ENCODE measurements at regions not wholly inside any gene's neighbourhood (a gene's known extent, or its start where the extent isn't known, plus 50 kb on each side); places are given as distances from the start of the nearest gene placed in this dataset.
"Not testable (repeated sequence)": the region's sequence is repeated elsewhere in the genome, so short reads cannot be mapped to it uniquely, and the experiment has no call there.

- DNase-seq (ENCODE audit: low read depth): no peak
Observed at GRCh38 chr12:131575371-131575770, 135.5 kb upstream of the SFSWAP start.

GRCh38 chr12:131576734-131577133 lies 134.2 kb upstream of the SFSWAP start:
- not testable (repeated sequence) for DNase-seq (ENCODE audit: low read depth)

DNA sequence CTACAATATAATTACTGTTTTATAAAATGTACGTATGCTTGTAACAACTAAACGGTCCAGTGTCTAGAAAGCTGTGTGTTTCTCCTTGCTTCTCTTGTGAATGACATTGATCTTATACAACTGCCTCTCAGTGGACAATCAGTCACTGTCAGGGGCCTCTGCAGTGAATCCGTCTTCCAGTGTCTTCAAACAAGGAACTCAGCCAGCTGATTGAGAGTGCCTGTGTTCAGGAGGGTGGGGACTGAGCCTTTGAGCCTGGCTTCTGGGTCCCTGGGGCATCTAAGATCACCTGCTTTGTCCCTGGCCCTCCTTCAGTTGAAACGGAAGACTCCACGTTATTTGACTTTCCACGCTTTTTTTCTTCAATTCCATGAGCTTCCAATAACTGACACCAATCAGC lies 133.1 kb upstream of the SFSWAP start:
- DNase-seq (ENCODE audit: low read depth): no peak

GRCh38 chr12:131578828-131579470 lies 131.9 kb upstream of the SFSWAP start:
- no peak for DNase-seq (ENCODE audit: low read depth)

DNA sequence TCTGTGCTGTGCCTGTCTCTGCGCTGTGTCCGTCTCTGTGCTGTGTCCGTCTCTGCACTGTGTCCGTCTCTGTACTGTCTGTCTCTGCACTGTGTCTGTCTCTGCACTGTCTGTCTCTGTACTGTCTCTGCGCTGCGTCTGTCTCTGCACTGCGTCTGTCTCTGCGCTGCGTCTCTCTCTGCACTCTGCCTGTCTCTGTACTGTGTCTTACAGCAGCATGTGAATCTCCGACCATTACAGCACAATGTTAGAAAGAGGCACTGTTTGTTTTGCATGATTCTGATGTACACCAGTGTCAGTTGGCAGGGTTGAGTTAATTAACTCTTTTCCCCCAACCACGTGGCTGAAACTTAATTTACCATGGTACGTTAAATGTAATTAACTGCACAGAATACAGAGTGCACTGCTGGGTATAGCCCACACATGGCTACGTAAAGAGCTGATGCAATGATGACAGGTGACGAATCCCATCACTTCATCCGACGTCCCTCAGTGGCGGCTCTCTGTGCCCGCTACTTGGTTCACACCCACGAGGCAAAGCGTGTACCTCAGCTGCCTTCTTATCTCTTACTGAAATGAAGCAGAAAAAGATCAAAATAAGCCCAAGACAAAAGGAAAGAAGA lies 127.7 kb upstream of the SFSWAP start:
- no peak for DNase-seq (ENCODE audit: low read depth)

DNA sequence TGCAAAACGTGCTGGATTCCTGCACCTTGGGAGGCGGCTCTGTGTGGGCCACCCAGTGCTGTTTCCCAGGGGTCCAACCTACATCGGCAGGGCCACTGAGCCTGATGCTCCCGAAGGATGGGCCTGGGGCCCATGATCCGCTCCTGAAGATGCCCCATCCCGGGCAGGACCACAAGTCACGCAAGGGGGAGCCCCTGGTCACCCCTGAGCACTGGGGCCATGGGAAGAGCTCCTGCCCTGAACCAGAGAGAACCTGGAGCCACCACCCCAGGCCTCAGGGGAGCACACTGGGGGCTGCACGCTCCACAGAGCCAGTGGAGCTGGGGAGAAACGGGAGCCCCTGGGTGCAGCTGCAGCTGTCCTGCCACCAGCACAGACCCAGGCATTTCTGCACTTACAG lies 124.6 kb upstream of the SFSWAP start:
- no peak for DNase-seq (ENCODE audit: low read depth)

DNA sequence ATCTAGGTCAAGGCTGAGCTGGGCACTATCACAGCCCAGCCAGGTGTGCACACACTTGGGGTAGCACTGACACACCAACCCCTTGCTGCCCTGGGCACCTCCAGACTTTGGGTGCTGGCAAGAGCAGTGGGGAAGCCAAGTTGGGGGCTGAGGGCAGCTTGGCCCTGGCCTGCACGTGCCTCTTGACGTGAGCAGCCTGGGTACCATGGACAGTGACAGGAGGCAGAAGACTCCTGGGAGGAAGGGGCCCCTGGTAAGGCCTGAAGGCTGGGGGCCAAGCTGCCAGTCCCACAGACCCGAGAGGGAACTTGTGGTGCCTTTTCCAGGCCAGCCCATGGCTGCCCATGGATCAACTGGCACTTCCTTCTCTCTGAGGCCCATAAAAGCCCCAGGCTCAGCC lies 124.1 kb upstream of the SFSWAP start:
- no peak for DNase-seq (ENCODE audit: low read depth)

DNA sequence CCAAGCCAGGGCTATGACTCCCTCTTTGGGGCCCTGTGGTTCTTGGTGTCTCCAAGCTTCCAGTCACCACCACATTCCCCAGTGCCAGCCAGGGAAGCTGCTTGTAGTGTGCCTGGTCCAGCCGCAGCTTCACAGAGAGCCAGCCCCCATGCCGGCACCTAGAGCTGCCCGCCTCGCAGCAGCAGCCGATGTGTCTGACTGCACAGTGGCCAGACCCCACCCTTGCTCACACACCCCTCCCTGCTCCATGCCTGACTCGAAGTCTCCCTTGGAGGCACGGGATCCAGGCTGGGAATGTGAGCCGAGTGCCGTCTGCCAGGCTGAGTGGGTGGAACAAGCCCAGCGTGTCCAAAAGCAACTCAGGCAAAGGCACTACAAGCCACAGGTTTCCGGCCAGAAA lies 123.3 kb upstream of the SFSWAP start:
- DNase-seq (ENCODE audit: low read depth): no peak

DNA sequence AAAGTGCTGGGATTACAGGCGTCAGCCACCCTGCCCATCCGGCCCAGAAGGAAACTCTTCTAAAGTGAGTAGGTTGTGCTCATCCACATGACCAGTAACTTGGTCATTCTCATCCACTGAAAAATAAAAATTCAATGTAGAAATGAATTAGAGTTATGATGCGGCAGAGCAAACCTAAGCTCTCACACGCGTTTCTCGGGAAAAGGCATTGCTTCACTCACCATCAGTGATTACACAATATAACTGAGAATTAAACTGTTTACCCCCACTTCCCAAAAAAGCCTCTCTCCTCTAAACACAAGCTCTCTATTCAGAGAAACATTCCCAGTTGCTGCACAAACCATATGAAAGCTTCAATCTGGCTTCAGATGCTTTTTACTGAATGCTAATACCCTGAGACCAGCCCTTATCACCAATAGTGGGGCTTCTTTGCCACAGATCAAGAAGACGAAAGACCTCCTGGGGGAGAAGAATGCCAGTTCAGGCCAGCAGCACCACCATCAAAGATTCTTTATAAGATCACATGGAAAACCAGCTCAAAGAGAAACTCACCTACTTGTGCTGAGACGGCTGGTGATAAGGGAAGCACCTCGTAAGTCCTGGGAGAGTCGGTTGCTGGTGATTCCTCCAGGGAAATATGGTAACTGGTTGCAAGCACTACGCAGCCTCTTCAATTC lies 121.5 kb upstream of the SFSWAP start:
- DNase-seq (ENCODE audit: low read depth): no peak

DNA sequence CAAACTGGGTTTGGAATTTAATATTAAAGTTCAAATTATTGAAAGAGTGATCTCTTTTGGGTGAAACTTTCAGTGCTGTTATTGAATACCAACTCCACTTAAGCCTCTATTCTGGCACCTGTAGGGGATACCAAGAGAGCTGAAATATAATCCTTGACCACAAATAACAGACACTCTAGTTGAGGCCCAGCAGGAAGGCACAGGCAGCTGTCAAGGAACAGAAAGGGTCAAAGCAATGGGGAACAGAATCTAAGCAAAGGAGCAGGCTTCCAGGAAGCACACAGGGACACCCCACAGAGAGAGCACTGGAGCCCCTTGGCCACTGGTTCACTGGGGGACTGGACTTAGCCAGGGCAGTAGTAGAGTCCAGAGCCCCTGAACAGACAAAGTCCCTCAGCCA lies 120.9 kb upstream of the SFSWAP start:
- no peak for DNase-seq (ENCODE audit: low read depth)

DNA sequence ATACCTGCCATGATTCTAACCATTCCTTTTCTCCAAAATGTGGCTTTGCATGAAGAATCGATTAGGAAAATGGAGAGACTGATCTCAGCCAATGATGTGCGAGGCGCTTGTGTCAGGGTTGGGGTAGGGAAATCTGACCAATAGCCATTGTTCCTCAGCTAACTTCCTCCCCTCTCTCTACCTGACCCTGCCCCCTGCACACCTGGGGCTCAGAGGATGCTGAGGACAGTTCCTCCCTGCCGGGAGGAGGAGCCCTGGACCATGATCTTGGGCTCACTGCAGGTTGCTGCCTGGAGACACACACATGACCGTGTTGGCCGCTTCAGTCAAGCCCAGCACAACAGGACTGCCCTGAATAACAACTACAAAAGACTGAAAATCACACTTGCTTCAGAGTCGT lies 119.8 kb upstream of the SFSWAP start:
- no peak for DNase-seq (ENCODE audit: low read depth)

- no peak for DNase-seq (ENCODE audit: low read depth)
Observed at GRCh38 chr12:131591714-131592709, 118.9 kb upstream of the SFSWAP start.

DNA sequence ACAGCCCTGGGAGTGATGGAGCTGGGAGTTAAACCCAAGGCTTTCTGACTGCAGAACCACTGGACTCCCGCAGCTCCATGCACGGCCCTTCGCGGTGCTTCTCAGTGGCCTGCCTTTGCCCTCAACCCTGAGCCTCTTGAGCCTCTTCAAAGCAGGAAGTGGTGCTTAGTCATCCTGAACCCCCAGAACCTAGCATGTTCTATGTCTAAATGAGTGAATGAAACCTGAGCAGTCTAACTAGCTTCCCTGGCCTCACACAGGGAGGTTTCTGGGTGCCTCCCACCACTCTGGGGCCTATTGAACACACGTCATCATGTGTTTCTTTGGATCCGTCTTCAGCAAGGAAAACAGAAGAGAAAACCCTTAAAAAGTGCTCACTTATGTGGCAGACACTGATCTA lies 117.9 kb upstream of the SFSWAP start:
- peak; percentile 6 for DNase-seq (ENCODE audit: low read depth)

GRCh38 chr12:131593406-131593805 lies 117.5 kb upstream of the SFSWAP start:
- no peak for DNase-seq (ENCODE audit: low read depth)

GRCh38 chr12:131596115-131596514 lies 114.8 kb upstream of the SFSWAP start:
- no peak for DNase-seq (ENCODE audit: low read depth)

- no peak for DNase-seq (ENCODE audit: low read depth)
Observed at GRCh38 chr12:131597333-131597732, 113.6 kb upstream of the SFSWAP start.

GRCh38 chr12:131598717-131599116 lies 112.2 kb upstream of the SFSWAP start:
- DNase-seq (ENCODE audit: low read depth): no peak

GRCh38 chr12:131599190-131600159 lies 111.4 kb upstream of the SFSWAP start:
- DNase-seq (ENCODE audit: low read depth): no peak

- DNase-seq (ENCODE audit: low read depth): no peak
Observed at GRCh38 chr12:131600160-131600532, 110.7 kb upstream of the SFSWAP start.

GRCh38 chr12:131601499-131601898 lies 109.4 kb upstream of the SFSWAP start:
- DNase-seq (ENCODE audit: low read depth): not testable (repeated sequence)

All from M059J (cell line).